ENCODE measurements at regions not wholly inside any gene's neighbourhood (a gene's known extent, or its start where the extent isn't known, plus 50 kb on each side); places are given as distances from the start of the nearest gene placed in this dataset.
A peak's percentile ranks its signal among the peaks of the same experiment; 100 is the strongest.

DNA sequence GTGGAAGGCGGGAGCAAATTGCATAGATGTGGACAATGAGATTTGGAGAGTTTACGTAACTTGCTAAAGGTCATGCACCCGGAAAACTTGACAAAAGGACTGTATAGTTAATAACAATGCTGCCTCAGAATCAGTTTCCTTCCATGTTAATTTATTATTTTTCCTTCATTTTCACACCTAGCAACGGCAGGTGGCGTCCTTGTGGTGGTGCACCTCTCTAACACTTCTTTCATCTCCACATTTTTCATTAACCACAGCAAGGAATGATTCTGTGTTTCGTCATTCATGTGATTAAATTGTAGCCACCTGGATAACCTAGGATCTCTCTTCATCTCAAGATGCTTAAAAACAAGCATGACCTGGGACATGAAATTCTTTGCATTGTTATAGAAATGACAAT lies 2133.0 kb downstream of the NCAM2 start:
- Histone ChIP-seq H3K14ac (ENCODE audit: insufficient read length) (no peak overlapping the region), H3K23ac (ENCODE audit: insufficient read length) (no peak overlapping the region), H4K5ac (ENCODE audit: insufficient read length, low read depth, low read length) (no peak overlapping the region), H3K4ac (replicated peaks; ENCODE audit: insufficient read length, low read depth, low read length) (no peak overlapping the region), H3K9me3 (ENCODE audit: insufficient read depth in 2 of 2, low read depth in 1 of 2, low read length in 1 of 2) (no peaks in the 10 kb centered on the region; a peak in 1 of 4 replicates), H3K23me2 (ENCODE audit: low read depth, low read length) (no peaks in the 10 kb centered on the region), H2BK15ac (ENCODE audit: low read length) (no peak overlapping the region), H3K79me1 (ENCODE audit: low read depth, low read length) (no peaks in the 10 kb centered on the region), H3K56ac (replicated peaks; ENCODE audit: insufficient read length, low read depth, low read length) (no peak overlapping the region), H4K8ac (ENCODE audit: extremely low read depth, insufficient read depth, low read length) (no peak overlapping the region), H3K4me2 (ENCODE audit: insufficient read depth in 1 of 2, low read depth in 2 of 2, low read length in 2 of 2) (no peak overlapping the region), H2BK12ac (ENCODE audit: low read depth, low read length) (no peak overlapping the region), H2AK5ac (ENCODE audit: low read depth, low read length) (no peak overlapping the region), H3K4me1 (replicated peaks in 1 of 4; ENCODE audit: control insufficient read depth in 3 of 4, insufficient read depth in 4 of 4, low read length in 3 of 4) (no peaks in the 10 kb centered on the region), H2BK20ac (ENCODE audit: low read length) (no peak overlapping the region), H2BK120ac (replicated peaks; ENCODE audit: low read depth, low read length) (no peak overlapping the region), H3K4me3 (ENCODE audit: extremely low read depth in 1 of 4, insufficient read depth in 2 of 4, low read depth in 3 of 4, low read length in 4 of 4) (no peak overlapping the region), H3K27ac (ENCODE audit: low read depth, low read length) (no peak overlapping the region), H3K36me3 (ENCODE audit: control insufficient read depth in 2 of 4, insufficient read depth in 4 of 4, low read length in 3 of 4) (no peaks in the 10 kb centered on the region), H3K79me2 (ENCODE audit: control insufficient read depth in 1 of 2, insufficient read depth in 2 of 2, low read length in 2 of 2) (no peaks in the 10 kb centered on the region), H2AFZ (ENCODE audit: low read length) (no peak overlapping the region; the same call in 1 of the 2 replicates), H4K91ac (replicated peaks; ENCODE audit: insufficient read length, low read length) (no peak overlapping the region), H4K20me1 (replicated peaks in 1 of 2; ENCODE audit: control insufficient read depth in 1 of 2, insufficient read depth in 2 of 2, low read length in 2 of 2) (no peaks in the 10 kb centered on the region), H3K27me3 (replicated peaks in 1 of 4; ENCODE audit: control insufficient read depth in 3 of 4, extremely low read depth in 1 of 4, insufficient read depth in 3 of 4, low read length in 3 of 4) (no peaks in the 10 kb centered on the region), H2BK5ac (ENCODE audit: low read depth, low read length) (no peak overlapping the region), H3K18ac (ENCODE audit: extremely low read depth, low read length) (no peak overlapping the region), H3K9ac (replicated peaks in 1 of 4; ENCODE audit: extremely low read depth in 1 of 4, low read depth in 3 of 4, low read length in 3 of 4) (no peak overlapping the region)
- TF ChIP-seq RAD21 (IDR thresholded peaks at IDR 0.05 in 1 of 2, conservative IDR thresholded peaks at IDR 0.05 in 1 of 2; ENCODE audit: low read depth in 2 of 2, low read length in 2 of 2) (peak; percentile 56 to 58; a peak in 3 of 4 replicates), JUND (IDR thresholded peaks at IDR 0.05; ENCODE audit: low read length) (no peak), NRF1 (IDR thresholded peaks at IDR 0.05; ENCODE audit: low read depth, low read length) (no peak)
- TF ChIP-seq, protein P1, sequence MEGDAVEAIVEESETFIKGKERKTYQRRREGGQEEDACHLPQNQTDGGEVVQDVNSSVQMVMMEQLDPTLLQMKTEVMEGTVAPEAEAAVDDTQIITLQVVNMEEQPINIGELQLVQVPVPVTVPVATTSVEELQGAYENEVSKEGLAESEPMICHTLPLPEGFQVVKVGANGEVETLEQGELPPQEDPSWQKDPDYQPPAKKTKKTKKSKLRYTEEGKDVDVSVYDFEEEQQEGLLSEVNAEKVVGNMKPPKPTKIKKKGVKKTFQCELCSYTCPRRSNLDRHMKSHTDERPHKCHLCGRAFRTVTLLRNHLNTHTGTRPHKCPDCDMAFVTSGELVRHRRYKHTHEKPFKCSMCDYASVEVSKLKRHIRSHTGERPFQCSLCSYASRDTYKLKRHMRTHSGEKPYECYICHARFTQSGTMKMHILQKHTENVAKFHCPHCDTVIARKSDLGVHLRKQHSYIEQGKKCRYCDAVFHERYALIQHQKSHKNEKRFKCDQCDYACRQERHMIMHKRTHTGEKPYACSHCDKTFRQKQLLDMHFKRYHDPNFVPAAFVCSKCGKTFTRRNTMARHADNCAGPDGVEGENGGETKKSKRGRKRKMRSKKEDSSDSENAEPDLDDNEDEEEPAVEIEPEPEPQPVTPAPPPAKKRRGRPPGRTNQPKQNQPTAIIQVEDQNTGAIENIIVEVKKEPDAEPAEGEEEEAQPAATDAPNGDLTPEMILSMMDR (IDR thresholded peaks at IDR 0.05; ENCODE audit: control extremely low read depth in 1 of 3, insufficient read depth in 1 of 3, low read depth in 1 of 3, low read length in 3 of 3): peak in 2 of 3 experiments; percentile 19 to 42; a peak in 2 of 4 replicates
- ChIA-PET POLR2A (ENCODE audit: partially characterized antibody) (no interaction called here), CTCF (ENCODE audit: partially characterized antibody) (interaction anchor here (0.7 kb wide), 1 partner anchor 275 kb away, joined by 3 read pairs; no protein-coding TSS in a partner anchor)
- FAIRE-seq (no peak), DNase-seq (ENCODE audit: low read depth in 1 of 2, low spot score in 2 of 2) (no peak)
- 84% methylated on average over 6 of the region's 6 CpGs; no CpG with 5 or more reads in 1 of the 2 experiments for WGBS, 2 experiments (ENCODE audit: extremely low coverage in 1 of 2, insufficient coverage in 1 of 2, insufficient read length in 1 of 2, insufficient replicate concordance in 2 of 2, low coverage in 1 of 2, low lambda C conversion rate in 2 of 2, missing lambda C conversion rate in 1 of 2)

Measured in H1 (cell line).